ENCODE measurements at regions not wholly inside any gene's neighbourhood (a gene's known extent, or its start where the extent isn't known, plus 50 kb on each side); places are given as distances from the start of the nearest gene placed in this dataset.

DNA sequence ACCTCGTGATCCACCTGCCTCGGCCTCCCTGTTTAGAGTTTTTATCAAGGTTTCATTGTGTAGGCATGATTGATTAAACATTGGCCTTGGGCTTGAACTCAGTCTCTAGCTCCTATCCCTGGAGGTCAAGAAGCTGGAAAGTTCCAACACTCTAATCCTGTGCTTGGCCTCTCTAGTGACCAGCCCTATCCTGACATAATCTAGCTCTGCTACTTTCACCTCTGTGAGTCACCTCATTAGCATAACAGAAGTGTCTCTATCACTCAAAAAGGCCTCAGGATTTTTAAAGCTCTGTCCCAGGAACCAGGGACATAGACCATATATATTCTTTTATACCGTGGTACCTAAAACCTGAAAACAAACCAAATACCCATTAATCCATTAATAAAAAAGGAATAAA, 377.5 kb downstream of the CENPC start:
- TF ChIP-seq, protein P1, sequence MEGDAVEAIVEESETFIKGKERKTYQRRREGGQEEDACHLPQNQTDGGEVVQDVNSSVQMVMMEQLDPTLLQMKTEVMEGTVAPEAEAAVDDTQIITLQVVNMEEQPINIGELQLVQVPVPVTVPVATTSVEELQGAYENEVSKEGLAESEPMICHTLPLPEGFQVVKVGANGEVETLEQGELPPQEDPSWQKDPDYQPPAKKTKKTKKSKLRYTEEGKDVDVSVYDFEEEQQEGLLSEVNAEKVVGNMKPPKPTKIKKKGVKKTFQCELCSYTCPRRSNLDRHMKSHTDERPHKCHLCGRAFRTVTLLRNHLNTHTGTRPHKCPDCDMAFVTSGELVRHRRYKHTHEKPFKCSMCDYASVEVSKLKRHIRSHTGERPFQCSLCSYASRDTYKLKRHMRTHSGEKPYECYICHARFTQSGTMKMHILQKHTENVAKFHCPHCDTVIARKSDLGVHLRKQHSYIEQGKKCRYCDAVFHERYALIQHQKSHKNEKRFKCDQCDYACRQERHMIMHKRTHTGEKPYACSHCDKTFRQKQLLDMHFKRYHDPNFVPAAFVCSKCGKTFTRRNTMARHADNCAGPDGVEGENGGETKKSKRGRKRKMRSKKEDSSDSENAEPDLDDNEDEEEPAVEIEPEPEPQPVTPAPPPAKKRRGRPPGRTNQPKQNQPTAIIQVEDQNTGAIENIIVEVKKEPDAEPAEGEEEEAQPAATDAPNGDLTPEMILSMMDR (IDR thresholded peaks at IDR 0.05) = no peak
- H3K9me3 ChIP-seq = no peaks in the 10 kb centered on the region
- H3K36me3 ChIP-seq (ENCODE audit: insufficient read depth in 1 of 2, low read depth in 1 of 2) = no peaks in the 10 kb centered on the region
- H3K27ac ChIP-seq = no peak overlapping the region
- ATAC-seq (no peak), DNase-seq (no peak)
- H3K4me1 ChIP-seq = no peaks in the 10 kb centered on the region
- H3K4me3 ChIP-seq = no peak overlapping the region
- H3K27me3 ChIP-seq (ENCODE audit: insufficient read depth in 3 of 3, low read length in 2 of 3) = no peaks in the 10 kb centered on the region
- WGBS, 3 donors = 85 to 90% (median 86%) methylated on average over 3 of the region's 3 CpGs
- intact Hi-C loops (cut with DNase I) = no loop called here

DNA sequence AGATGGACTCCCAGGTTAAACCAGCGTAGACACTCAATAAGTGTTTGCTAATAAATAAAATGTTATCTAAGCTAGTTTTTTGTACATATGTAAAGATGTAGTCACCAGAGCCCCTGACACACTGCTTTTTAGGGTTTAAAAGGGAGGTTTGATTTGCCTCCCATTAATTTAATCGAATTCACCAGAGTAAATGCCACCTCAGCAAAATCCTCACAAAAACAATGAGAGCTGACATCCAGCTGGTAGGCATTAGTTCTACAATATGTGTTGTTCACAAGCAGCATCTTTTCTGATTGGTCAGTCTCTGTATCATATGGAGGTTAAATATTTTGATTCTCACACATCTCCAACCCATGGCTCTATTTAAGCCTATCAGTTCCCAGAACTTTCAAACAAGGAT, 382.6 kb downstream of the CENPC start:
- intact Hi-C loops (cut with DNase I) = no loop called here
- Histone ChIP-seq H3K27me3 (ENCODE audit: insufficient read depth in 3 of 3, low read length in 2 of 3) (no peaks in the 10 kb centered on the region), H3K4me1 (no peaks in the 10 kb centered on the region), H3K4me3 (no peak overlapping the region), H3K27ac (no peak overlapping the region), H3K9me3 (no peaks in the 10 kb centered on the region), H3K36me3 (ENCODE audit: insufficient read depth in 1 of 2, low read depth in 1 of 2) (no peaks in the 10 kb centered on the region)
- TF ChIP-seq, protein P1 (IDR thresholded peaks at IDR 0.05) = no peak
- DNase-seq (no peak), ATAC-seq (no peak)
- 80 to 87% (median 82%) methylated on average over 2 of the region's 2 CpGs for WGBS, 3 donors

DNA sequence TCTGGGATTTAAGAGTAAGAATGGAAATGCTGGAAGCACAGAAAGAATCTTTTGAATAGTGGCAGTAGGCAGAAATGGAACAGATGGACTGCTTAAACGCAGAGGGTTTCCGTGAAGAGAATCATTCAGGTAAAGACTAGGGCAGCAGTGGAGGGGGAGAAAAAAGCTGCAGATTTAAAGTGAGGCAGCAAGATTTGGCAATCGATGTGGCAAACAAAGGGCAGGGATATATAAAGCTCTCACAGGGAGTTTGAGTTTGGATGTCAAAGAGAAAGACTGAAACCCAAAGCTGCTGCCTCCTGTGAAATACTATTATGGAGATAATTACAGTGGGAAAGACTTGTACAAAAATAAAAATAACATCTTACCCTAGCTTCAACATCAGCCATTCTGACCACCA, 384.0 kb downstream of the CENPC start:
- no peaks in the 10 kb centered on the region for H3K9me3 ChIP-seq
- TF ChIP-seq, protein P1 (IDR thresholded peaks at IDR 0.05) = no peak
- H3K27me3 ChIP-seq (ENCODE audit: insufficient read depth in 3 of 3, low read length in 2 of 3) = no peaks in the 10 kb centered on the region
- no peaks in the 10 kb centered on the region for H3K36me3 ChIP-seq (ENCODE audit: insufficient read depth in 1 of 2, low read depth in 1 of 2)
- H3K27ac ChIP-seq = no peak overlapping the region
- 57 to 64% (median 58%) methylated on average over 3 of the region's 3 CpGs for WGBS, 3 donors
- H3K4me1 ChIP-seq = no peaks in the 10 kb centered on the region
- no peak for ATAC-seq
- no peak for DNase-seq
- H3K4me3 ChIP-seq = no peak overlapping the region
- intact Hi-C loops (cut with DNase I) = no loop called here

DNA sequence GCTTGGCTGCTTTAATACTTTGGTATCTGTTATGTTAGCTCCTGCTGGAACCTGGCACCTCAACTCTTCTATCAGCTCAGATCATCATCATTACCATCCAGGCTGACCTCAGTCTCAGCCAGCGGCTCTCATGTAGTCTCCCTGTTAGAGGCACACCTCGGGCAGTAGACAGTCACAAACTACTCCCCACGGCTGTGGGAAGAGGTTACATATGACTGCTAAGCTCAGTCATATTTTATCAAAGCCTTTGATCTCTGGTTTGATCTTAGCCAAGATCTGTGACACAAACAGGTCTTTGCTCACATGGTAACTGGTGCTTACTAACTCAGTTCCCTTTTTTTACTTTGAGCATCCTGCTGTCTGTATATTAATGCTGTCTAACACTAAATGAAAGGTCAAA, 384.9 kb downstream of the CENPC start:
- TF ChIP-seq, protein P1 (IDR thresholded peaks at IDR 0.05) = no peak
- WGBS, 3 donors = 21 to 43% (median 30%) methylated on average over 3 of the region's 3 CpGs
- Histone ChIP-seq H3K27me3 (ENCODE audit: insufficient read depth in 3 of 3, low read length in 2 of 3) (no peaks in the 10 kb centered on the region), H3K27ac (no peak overlapping the region), H3K36me3 (ENCODE audit: insufficient read depth in 1 of 2, low read depth in 1 of 2) (no peaks in the 10 kb centered on the region), H3K9me3 (no peaks in the 10 kb centered on the region), H3K4me1 (no peaks in the 10 kb centered on the region), H3K4me3 (no peak overlapping the region)
- intact Hi-C loops (cut with DNase I) = no loop called here
- DNase-seq (no peak), ATAC-seq (no peak)

DNA sequence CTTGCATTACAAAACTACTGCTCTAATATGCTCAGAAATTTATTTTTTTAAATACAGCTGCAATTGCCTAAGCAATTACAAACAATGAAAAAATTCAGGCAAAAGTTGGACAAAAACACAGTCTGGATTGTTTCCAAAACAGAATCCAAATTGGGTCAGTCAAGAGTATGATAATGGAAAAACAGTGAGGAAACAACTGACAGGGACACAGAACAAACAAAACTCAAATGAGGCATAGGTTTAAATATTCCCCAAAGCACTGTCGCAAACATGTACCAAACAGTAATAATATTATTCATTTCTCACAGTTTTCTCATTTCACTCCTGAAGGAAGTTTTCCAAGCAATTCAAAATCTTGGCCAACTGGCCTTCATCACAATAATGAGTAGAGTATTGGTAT, 386.6 kb downstream of the CENPC start:
- H3K27ac ChIP-seq = no peak overlapping the region
- H3K36me3 ChIP-seq (ENCODE audit: insufficient read depth in 1 of 2, low read depth in 1 of 2) = no peaks in the 10 kb centered on the region
- no peaks in the 10 kb centered on the region for H3K27me3 ChIP-seq (ENCODE audit: insufficient read depth in 3 of 3, low read length in 2 of 3)
- TF ChIP-seq, protein P1 (IDR thresholded peaks at IDR 0.05) = no peak
- intact Hi-C loops (cut with DNase I) = no loop called here
- WGBS, 3 donors = 67 to 80% (median 76%) methylated on average over 1 of the region's 1 CpG
- no peak overlapping the region for H3K4me3 ChIP-seq
- DNase-seq (no peak), ATAC-seq (no peak)
- no peaks in the 10 kb centered on the region for H3K9me3 ChIP-seq
- no peaks in the 10 kb centered on the region for H3K4me1 ChIP-seq
